Activated naive CD4-positive, alpha-beta T cell (primary cell): ENCODE measurements at regions not wholly inside any gene's neighbourhood (a gene's known extent, or its start where the extent isn't known, plus 50 kb on each side); places are given as distances from the start of the nearest gene placed in this dataset.

Experiments
- DNase-seq, 4 experiments: peaks; one replicate each; lab custom pipeline; 2025; lab: John Stamatoyannopoulos, UW

DNA sequence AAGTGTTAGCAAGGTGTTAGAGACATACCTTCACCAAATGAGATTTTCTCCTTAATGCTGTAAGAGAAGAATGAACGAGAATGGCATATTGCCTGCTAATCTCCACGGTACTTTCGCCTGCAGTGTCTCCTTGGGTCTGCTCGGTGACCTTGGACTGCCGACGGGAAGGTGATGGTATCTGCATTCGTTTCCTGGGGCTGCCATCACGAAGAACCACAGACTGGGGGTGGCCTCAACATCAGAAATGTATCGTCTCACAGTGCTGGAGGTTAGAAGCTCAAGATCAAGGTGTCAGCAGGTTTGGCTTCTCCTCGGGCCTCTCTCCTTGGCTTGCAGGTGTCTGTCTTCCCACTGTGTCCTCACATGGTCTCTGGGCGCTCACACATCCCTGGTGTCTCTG lies 86.3 kb upstream of the TNRC6C start:
- DNase-seq: no peak

GRCh38 chr17:77872714-77873499 lies 85.6 kb upstream of the TNRC6C start:
- no peak for DNase-seq

DNA sequence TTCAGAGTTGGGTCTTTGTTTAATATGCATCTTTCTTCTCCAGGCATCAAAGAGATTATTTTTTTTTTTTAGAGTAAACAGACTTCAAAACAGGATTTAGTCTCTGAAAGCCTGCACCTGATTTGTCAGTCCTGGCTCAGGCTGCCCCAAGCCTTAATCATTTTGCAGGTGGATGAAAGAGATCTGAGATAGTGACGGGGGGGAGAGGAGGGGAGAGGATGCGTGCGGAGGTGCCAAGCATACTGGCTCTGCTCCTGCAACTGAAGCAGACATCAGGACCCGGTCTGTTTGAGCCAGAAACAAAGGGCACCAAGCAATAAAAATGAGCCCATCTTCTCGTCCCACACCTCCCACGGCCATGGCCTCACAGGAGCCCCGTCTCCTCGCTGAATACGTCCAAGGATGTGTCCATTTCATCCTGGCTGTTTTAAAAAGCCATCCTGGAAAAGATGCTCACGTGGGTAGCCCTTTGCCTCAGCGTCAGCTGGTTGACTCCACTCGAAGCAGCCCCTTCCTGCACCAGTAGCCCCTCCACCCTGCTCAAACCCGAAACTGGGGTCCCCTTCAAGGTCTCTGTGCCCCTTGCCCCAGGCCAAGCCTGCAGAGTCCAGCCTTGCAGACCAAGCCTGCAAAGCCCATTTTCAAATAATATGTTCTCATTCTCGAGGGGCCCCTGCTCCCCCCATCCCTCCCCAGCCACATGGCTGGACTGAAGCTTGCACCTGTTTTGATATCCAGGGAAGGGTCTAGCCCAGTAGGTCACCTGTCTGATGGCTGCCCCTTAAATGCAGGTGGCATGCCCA lies 84.8 kb upstream of the TNRC6C start:
- DNase-seq: no peak

GRCh38 chr17:77874303-77875050 lies 84.0 kb upstream of the TNRC6C start:
- DNase-seq: no peak

DNA sequence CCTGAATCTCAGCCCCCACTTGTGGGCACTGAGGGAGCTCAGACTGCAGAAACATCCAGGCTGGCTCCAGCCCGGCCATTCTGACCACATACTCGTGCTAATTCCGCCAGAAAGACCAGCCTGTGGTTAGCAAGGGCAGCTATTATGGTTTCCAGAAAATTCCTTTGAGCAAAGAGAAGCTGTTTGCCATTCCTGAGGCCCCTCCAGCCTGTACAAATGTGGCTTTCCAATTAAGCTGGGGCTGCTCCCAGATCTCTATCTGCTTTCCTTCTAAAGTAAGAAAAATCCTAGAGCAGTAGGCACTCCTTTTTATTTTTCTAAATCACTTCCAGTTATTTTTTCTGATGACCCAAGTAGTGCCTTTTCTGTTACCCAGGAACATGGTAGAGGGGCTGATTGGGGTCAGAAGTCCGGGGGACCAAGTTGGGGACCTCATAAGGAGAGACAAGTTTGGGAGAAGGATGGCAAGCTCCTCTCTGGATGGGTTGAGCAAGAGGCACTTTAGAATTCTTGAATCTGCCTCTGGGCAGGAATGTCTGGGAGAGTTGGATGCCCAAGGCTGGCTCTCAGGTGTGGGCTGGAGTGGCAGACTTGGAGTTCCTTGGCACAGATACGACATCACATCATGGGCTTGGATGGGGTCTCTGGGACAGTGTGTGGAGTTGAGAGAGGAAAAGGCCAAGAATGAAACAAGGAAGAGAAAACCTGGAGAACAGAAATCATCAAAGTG lies 83.3 kb upstream of the TNRC6C start:
- DNase-seq: no peak

- DNase-seq: no peak
These were observed 82.5 kb upstream of the TNRC6C start for GRCh38 chr17:77875881-77876509.

- no peak for DNase-seq
These were observed 81.5 kb upstream of the TNRC6C start for GRCh38 chr17:77877036-77877435.

DNA sequence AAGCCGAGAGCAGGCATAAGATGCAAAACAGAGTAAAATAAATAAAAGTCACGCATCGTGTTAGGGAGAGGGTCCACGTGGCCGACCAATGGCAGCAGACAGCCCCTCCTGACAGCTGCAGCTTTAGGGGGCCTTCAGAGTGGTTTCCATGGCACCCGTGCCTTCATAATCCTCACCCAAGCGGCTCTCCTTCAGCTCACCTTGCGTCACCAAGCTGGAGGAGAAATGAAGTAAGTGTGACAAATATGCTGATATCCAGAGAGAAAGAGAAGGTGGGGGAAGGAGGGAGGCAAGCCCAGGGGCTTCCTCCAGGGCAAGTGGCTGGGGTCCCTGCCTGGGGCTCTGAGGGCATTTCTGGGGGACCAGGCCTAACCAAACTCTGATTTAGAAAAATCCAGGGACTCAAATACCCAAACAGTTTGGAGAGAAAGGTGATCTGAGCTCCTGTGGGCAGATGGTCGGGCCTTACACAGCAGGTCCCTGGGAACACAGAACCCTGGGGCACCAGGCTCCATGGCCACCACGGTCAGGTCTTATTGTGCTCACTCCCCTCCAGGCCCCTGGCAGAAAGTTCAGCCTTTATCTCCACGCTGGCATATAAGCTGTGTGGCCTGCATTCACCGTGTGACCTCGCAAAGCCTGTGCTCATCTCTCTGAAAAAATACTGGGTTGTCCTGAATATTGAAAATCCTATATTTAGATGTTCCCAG lies 80.7 kb upstream of the TNRC6C start:
- no peak for DNase-seq

DNA sequence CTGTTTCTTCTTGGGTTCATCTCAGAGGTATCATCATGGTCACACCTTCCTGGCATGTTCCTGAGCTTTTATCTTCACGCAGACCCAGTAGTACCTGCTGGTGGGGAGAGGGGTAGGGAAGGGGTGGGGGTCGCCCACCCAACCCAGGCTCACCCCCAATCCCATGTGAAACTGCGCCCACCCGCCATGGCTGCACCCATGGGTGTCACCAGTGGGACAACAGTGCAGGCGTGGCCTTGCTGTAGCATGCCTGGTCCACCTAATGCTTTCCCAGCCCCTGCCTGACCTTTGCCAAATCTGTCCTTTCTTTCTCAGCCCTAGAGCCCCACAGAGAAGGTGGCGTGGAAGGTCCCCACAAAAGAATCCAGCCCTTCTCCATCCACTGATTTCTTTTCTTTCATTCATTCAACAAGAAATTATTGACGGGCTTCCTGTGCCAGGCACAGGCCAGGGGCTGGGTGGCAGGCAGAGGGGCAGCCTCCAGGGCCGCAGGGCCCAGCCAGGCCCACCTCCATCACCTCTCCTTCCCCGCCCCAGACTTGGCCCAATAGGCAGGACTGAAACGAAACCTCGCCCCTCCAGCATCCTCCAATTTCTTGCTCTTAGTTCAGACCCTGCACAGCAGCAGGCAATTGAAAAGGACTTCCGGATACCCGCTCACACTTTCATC lies 79.1 kb upstream of the TNRC6C start:
- DNase-seq: no peak

DNA sequence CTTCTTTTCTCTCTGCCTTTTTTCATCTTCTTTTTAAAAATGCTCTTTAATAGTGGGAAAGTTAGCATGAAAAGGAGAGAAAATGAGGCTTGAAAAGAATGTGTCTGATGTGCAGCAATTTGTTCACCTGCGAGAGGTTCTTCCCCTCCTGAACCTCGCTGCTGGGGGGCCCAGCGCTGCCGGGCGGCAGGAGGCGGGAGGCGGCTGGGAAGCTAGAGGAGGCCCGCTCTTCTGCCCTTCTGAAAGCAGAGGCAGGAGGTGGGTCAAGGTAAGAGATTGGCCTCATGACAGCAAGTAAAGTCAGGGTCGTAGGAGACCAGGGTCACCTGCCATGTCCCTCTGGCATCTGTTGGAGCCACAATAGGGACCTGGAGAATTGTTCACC lies 78.6 kb upstream of the TNRC6C start:
- DNase-seq: no peak

- DNase-seq: no peak
These were observed 77.6 kb upstream of the TNRC6C start for GRCh38 chr17:77880711-77881450.

DNA sequence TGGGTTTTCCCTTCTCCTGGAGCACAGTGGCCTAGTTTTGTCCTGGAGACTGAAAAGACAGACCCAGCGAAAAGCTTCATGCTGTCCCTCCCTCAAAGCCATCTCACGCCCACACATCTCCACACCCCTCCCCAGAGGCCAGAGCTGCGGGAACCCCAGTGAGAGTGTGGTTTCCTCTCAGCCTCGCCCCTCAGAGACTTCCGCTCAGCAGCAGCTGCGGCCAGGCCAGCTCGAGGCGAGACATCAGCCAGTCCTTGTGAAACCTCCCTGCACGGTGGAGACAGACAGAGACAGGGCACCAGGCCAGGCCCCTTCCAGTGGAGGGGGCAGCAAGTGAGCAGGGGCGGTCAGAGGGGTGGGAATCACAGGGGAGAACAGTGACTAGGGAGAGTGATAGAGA lies 77.0 kb upstream of the TNRC6C start:
- peak in 3 of 4 experiments; percentile 25 to 43 (median 31) for DNase-seq

DNA sequence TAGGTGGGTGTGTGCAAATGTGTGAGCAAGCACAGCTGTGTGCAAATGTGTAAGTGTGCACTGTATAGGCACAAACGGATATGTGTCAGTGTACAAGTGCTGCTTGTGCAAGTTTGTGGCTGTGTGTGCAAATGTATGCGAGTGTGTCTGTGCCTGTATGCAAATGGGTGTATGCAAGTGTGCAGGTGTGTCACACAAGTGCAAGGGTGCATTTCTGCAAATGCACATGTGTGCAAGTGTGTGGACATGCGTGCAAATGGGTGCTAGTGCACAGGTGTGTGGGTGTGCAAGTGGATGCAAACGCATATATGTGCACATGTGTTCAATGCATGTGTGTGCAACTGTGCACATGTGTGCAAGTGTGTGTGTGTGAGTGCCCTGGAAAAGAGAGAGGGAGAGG lies 76.5 kb upstream of the TNRC6C start:
- DNase-seq: no peak

GRCh38 chr17:77882481-77883212 lies 75.9 kb upstream of the TNRC6C start:
- peak; percentile 29 to 65 (median 44) for DNase-seq

- DNase-seq: no peak
These were observed 75.3 kb upstream of the TNRC6C start for GRCh38 chr17:77883213-77883650.

DNA sequence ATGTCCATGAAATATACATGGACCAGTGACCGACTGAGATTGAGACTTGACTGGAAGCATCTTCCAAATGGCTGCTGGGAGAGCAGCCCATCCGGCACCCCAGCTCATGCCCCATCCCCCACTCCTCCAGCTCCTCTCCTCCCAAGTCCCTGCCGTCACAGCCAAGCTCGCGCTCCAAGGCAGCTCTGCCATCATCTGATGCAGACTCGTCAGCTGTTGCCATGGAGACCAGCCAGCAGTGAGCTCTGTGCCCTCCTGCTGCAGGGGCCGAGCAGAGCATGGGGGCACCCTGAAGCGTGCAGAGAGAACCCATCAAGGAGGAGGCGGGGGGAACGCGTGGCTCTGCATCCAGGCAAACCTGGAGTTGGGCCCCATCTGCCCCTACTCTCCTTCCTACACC lies 74.5 kb upstream of the TNRC6C start:
- DNase-seq: peak in 1 of 4 experiments; percentile 20

DNA sequence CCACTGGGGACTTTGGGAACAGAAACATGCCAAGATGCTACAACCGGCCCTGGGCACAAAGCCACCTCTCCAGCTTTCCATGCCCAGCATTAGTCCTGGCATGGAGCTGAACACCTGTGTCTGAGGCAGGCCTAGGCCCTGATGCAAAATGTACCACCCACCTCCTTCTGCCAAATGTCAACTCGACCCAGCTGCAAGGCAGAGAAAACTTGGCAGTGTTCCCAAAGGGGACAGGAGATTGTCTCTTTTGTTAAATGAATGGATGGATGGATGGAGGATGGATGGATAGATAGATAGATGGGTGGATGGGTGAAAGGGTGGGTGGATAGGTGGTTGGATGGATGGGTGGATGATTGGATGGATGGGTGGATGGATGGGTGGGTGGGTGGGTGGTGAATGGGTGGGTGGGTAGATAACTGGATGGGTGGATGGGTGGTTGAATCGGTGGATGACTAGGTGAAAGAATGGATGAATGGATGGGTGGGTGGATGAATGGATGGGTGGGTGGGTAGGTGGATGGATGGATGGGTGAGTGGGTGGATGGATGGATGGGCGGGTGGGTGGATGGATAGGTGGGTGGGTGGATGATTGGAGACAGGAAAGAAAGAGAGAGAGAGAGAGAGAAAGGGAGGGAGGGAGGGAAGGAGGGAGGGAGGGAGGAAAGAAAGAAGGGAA lies 73.4 kb upstream of the TNRC6C start:
- no peak for DNase-seq

DNA sequence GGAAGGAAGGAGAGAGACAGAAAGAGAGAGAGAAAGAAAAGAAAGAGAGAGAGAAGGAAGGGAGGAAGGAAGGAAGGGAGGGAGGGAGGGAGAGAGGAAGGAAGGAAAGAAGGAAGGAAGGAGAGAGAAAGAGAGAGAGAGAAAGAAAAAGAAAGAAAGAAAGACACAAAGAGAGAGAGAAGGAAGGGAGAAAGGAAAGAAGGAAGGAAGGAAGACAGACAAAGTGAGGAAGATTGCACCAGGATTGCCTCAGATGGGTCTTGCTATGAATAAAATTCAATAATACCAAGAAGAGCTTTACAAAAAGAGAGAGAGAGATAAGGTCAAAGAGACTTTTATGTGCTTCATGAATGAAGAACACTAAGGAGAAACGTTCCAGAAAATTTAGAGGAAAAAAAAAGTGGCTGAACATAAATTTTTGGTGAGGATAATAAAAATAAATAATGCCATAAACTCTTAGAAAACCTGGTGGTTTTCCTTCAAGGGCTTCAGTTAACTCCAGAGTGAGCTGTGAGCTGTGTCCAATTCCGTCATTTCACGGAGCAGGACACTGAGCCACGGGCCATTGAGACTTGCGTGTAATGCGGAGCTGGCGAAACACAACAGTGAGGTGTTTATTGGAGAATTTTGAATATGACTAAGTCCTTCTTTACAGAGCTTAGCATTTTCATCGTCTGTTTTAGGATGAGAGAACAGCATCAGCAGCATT lies 72.7 kb upstream of the TNRC6C start:
- no peak for DNase-seq
